Sigmoid colon (tissue), 4 donors: ENCODE measurements at regions not wholly inside any gene's neighbourhood (a gene's known extent, or its start where the extent isn't known, plus 50 kb on each side); places are given as distances from the start of the nearest gene placed in this dataset.

Experiments
- CTCF ChIP-seq, 4 experiments: fragments of 450-650 bp in 3 of 4; fragments of 200-600 bp in 1 of 4; IDR thresholded peaks; one replicate each; pipeline ENCODE4 v1.5.1; 2016 to 2019; ENCODE audit warnings: antibody characterized with exemption in 4 of 4, mild to moderate bottlenecking in 3 of 4, moderate library complexity in 2 of 4
- POLR2A ChIP-seq, 2 donors: fragments of 450-650 bp; IDR thresholded peaks; one replicate each; pipeline ENCODE4 v1.6.1; 2016; ENCODE audit warnings: antibody characterized with exemption in 2 of 2, mild to moderate bottlenecking in 2 of 2, moderate library complexity in 2 of 2
- POLR2AphosphoS5 ChIP-seq, 4 donors: sonication (generic); formaldehyde crosslinking; IDR thresholded peaks; one replicate each; pipeline ENCODE4 v1.6.1; 2017; ENCODE audit warnings: antibody characterized with exemption in 4 of 4

- no peak for TF ChIP-seq CTCF (IDR thresholded peaks at IDR 0.05)
- TF ChIP-seq POLR2AphosphoS5 (IDR thresholded peaks at IDR 0.05), result no peak
- TF ChIP-seq POLR2A (IDR thresholded peaks at IDR 0.05), result no peak
Observed at GRCh38 chr16:73190688-73191659, 143.0 kb upstream of the ZFHX3 start.
